K562 (cell line): ENCODE measurements at regions not wholly inside any gene's neighbourhood (a gene's known extent, or its start where the extent isn't known, plus 50 kb on each side); places are given as distances from the start of the nearest gene placed in this dataset.

Source experiments
- ATAC-seq: fragments of 200-7000 bp; cut with Tn5 transposase; 3 replicates; pipeline ENCODE4 v1.9.1; 2020; ENCODE audit warnings: moderate library complexity
- BruUV-seq: library from RNA; stranded (reverse); fragments of 400-500 nt; replicated peaks from 2 replicates; lab custom pipeline; 2021; lab: Mats Ljungman, UMichigan
- CTCF ChIA-PET: fragments of 300-600 bp; formaldehyde crosslinking; extraction: SDS; loops from one replicate; lab custom pipeline; 2021; ENCODE audit warnings: low intra/inter-chr PET ratio; lab: Yijun Ruan, JAX
- POLR2A ChIA-PET: fragments of 300-600, 350-650 bp; sonication (Branson Sonifier 250); formaldehyde crosslinking; extraction: SDS; loops from one replicate; lab custom pipeline; 2021; ENCODE audit warnings: antibody characterized with exemption, inconsistent platforms; lab: Yijun Ruan, JAX
- DNase-seq, 4 experiments: peaks; one replicate each; pipeline versions ENCODE4 v3.0.0 to v3.0.0-alpha.2; 2011 to 2018; ENCODE audit warnings: low spot score in 3 of 4, mixed read lengths in 3 of 4; ENCODE audit errors: extremely low read depth in 1 of 4
- FAIRE-seq: peaks from 2 replicates; lab custom pipeline; 2011; peaks lifted over from hg19 to GRCh38; lab: Jason Lieb, UNC
- H2AFZ ChIP-seq: 2 replicates; pipeline ENCODE4 v1.6.0; 2011; ENCODE audit warnings: low read depth, low read length, control low read depth, inconsistent platforms
- H3K27ac ChIP-seq: fragments of 200-600 bp; 3 replicates; pipeline ENCODE4 v1.8.0; 2011; ENCODE audit warnings: low read depth, mild to moderate bottlenecking, control low read depth, inconsistent platforms, low read length, moderate library complexity, mixed read lengths; ENCODE audit errors: extremely low read depth
- H3K27me3 ChIP-seq, 2 experiments: fragments of 300-600 bp in 1 of 2; 2 replicates in 1 of 2; 3 replicates in 1 of 2; pipeline versions ENCODE4 v1.6.0 to v1.8.0; 2011; ENCODE audit warnings: inconsistent platforms in 2 of 2, low read length in 2 of 2, mild to moderate bottlenecking in 1 of 2, mixed read lengths in 1 of 2, moderate library complexity in 1 of 2; ENCODE audit not compliant: control insufficient read depth in 2 of 2, insufficient read depth in 2 of 2
- H3K36me3 ChIP-seq: fragments of 300-600 bp; 3 replicates; pipeline ENCODE4 v1.8.0; 2011; ENCODE audit warnings: mild to moderate bottlenecking, low read length, inconsistent platforms; ENCODE audit not compliant: control insufficient read depth, insufficient read depth
- H3K4me1 ChIP-seq, 2 experiments: fragments of 200-600 bp in 1 of 2; replicated peaks in 1 of 2; 2 replicates in 1 of 2; 3 replicates in 1 of 2; pipeline versions ENCODE4 v1.5.1 to v1.8.0; 2011; ENCODE audit warnings: inconsistent platforms in 2 of 2, low read length in 2 of 2, mild to moderate bottlenecking in 1 of 2, mixed read lengths in 1 of 2, moderate library complexity in 1 of 2; ENCODE audit not compliant: control insufficient read depth in 2 of 2, insufficient read depth in 2 of 2
- H3K4me2 ChIP-seq: 2 replicates; pipeline ENCODE4 v1.6.1; 2011; ENCODE audit warnings: low read length, control low read depth, inconsistent platforms, mixed read lengths; ENCODE audit not compliant: insufficient read depth
- H3K4me3 ChIP-seq: fragments of 200-600 bp; sonication (generic), shearing (Covaris generic); 2 replicates; pipeline ENCODE4 v1.5.1; 2016; ENCODE audit warnings: control low read depth, inconsistent platforms
- H3K79me2 ChIP-seq: fragments of 200-600 bp; 3 replicates; pipeline ENCODE4 v1.8.0; 2011; ENCODE audit warnings: low read length, inconsistent platforms; ENCODE audit not compliant: control insufficient read depth, insufficient read depth
- H3K9ac ChIP-seq, 2 experiments: 2 replicates each; pipeline versions ENCODE4 v1.6.0 to v1.6.1; 2011; ENCODE audit warnings: low read depth in 2 of 2, low read length in 2 of 2, control low read depth in 1 of 2, inconsistent platforms in 1 of 2, mild to moderate bottlenecking in 1 of 2, mixed read lengths in 1 of 2; ENCODE audit not compliant: insufficient read depth in 1 of 2
- H3K9me1 ChIP-seq: one replicate; pipeline ENCODE4 v1.6.0; 2011; ENCODE audit warnings: inconsistent platforms, mild to moderate bottlenecking, low read length, moderate library complexity; ENCODE audit not compliant: control insufficient read depth, insufficient read depth
- H3K9me3 ChIP-seq: replicated peaks from 2 replicates; pipeline ENCODE4 v1.5.1; 2011; ENCODE audit warnings: low read depth, low read length, inconsistent platforms; ENCODE audit not compliant: control insufficient read depth, insufficient read depth
- H4K20me1 ChIP-seq: replicated peaks from 2 replicates; pipeline ENCODE4 v1.6.1; 2011; ENCODE audit warnings: low read length, inconsistent platforms, mixed read lengths; ENCODE audit not compliant: control insufficient read depth, insufficient read depth
- BACH1 ChIP-seq: fragments of 200-800 bp; sonication (Bioruptor generic); IDR thresholded peaks from 2 replicates; pipeline ENCODE4 v1.6.1; 2016; ENCODE audit warnings: missing genetic modification characterization, missing compliant biosample characterization
- POLR2G ChIP-seq: fragments of 200-400 bp; formaldehyde crosslinking; IDR thresholded peaks from 2 replicates; pipeline ENCODE4 v1.6.1; 2017; ENCODE audit warnings: low read depth, mild to moderate bottlenecking, antibody characterized with exemption, low read length, moderate library complexity
- PRMT5 ChIP-seq: sonication (generic); formaldehyde crosslinking; IDR thresholded peaks from 2 replicates; pipeline ENCODE4 v1.5.0; 2020; ENCODE audit warnings: missing genetic modification reagents
- SNRNP70 ChIP-seq: fragments of 200-400 bp; formaldehyde crosslinking; optimal IDR thresholded peaks from 2 replicates; pipeline ENCODE3; 2017; ENCODE audit warnings: low read depth, low read length
- TEAD4 ChIP-seq, 2 experiments: sonication (generic) in 1 of 2; formaldehyde crosslinking in 1 of 2; IDR thresholded peaks; 2 replicates each; pipeline versions ENCODE4 v1.6.1 to v1.8.0; 2012 to 2022; ENCODE audit warnings: borderline replicate concordance in 1 of 2, inconsistent platforms in 1 of 2, low read length in 1 of 2, mild to moderate bottlenecking in 1 of 2, missing genetic modification reagents in 1 of 2
- TOE1 ChIP-seq, 2 experiments: fragments of 450-650 bp in 1 of 2; sonication (generic) in 1 of 2; formaldehyde crosslinking in 1 of 2; IDR thresholded peaks; 2 replicates each; pipeline versions ENCODE4 v1.7.1 to v1.8.0; 2016 to 2022; ENCODE audit warnings: borderline replicate concordance in 2 of 2, mild to moderate bottlenecking in 2 of 2, antibody characterized with exemption in 1 of 2, inconsistent platforms in 1 of 2, low read depth in 1 of 2, missing genetic modification reagents in 1 of 2, moderate library complexity in 1 of 2
- ZNF561 ChIP-seq: fragments of 450-650 bp; formaldehyde crosslinking; conservative IDR thresholded peaks from 2 replicates; pipeline ENCODE4 v1.4.0; 2020; ENCODE audit warnings: mild to moderate bottlenecking, moderate library complexity
- ZNF609 ChIP-seq: sonication (generic); formaldehyde crosslinking; IDR thresholded peaks from 2 replicates; pipeline ENCODE4 v1.8.1; 2023; ENCODE audit warnings: missing genetic modification reagents, mild to moderate bottlenecking, borderline replicate concordance
- WGBS: fragments of 100-300 bp; shearing (Covaris generic); methylation state at CpG from one replicate; pipeline ENCODE4 v1.1.6; 2016; ENCODE audit warnings: low coverage, mixed read lengths; ENCODE audit not compliant: insufficient coverage; ENCODE audit errors: missing lambda C conversion rate; 5-methylcytosine and 5-hydroxymethylcytosine counted together
- in situ Hi-C: fragments of 300-500 bp; cut with MboI; formaldehyde crosslinking; loops from 4 replicates; pipeline ENCODE4 v1.15.0; 2018; ENCODE audit warnings: inconsistent platforms, mixed read lengths
- intact Hi-C: fragments of 100-400 bp; cut with micrococcal nuclease; formaldehyde crosslinking; loops from 2 replicates; pipeline ENCODE4 v1.14.2; 2022

- TF ChIP-seq ZNF561 (CRISPR knock-in tag) (no peak), POLR2G (no peak), BACH1 (tag) (no peak)
- TF ChIP-seq, all 486 proteins: peak for 0
Measured at GRCh38 chr19:32195706-32196610, 149.5 kb upstream of the ZNF507 start (continued).

GRCh38 chr19:32196690-32197420, 148.6 kb upstream of the ZNF507 start:
- intact Hi-C loops, result no loop called here
- Histone ChIP-seq H3K36me3 (no peaks in the 10 kb centered on the region), H4K20me1 (no peaks in the 10 kb centered on the region), H3K9me3 (no peaks in the 10 kb centered on the region), H3K27me3 (no peaks in the 10 kb centered on the region; a peak in 1 of 5 replicates), H2AFZ (no peak overlapping the region), H3K9me1 (no peaks in the 10 kb centered on the region), H3K4me3 (no peak overlapping the region), H3K27ac (no peak overlapping the region), H3K4me2 (no peak overlapping the region)
- ATAC-seq (no peak), FAIRE-seq (no peak), DNase-seq (no peak)
- BruUV-seq, result no TSS peak
- POLR2A ChIA-PET, result no interaction called here
- WGBS, result under 1% methylated on average over 13 of the region's 13 CpGs
- in situ Hi-C loops, result no loop called here
- TF ChIP-seq SNRNP70 (no peak), TOE1 (IDR thresholded peaks at IDR 0.05; ENCODE audit: borderline replicate concordance) (no peak), TOE1 (CRISPR knock-in tag; IDR thresholded peaks at IDR 0.05; ENCODE audit: borderline replicate concordance, low read depth) (no peak), ZNF609 (CRISPR knock-in tag) (no peak), PRMT5 (CRISPR knock-in tag) (no peak), TEAD4 (IDR thresholded peaks at IDR 0.05; ENCODE audit: low read length) (no peak), TEAD4 (CRISPR knock-in tag; IDR thresholded peaks at IDR 0.05; ENCODE audit: borderline replicate concordance) (no peak)
- TF ChIP-seq, all 486 proteins: peak for 0
- Histone ChIP-seq H3K9ac (no peak overlapping the region), H3K4me1 (no peaks in the 10 kb centered on the region), H3K79me2 (no peaks in the 10 kb centered on the region)
- CTCF ChIA-PET, result no interaction called here
